ENCODE measurements at regions not wholly inside any gene's neighbourhood (a gene's known extent, or its start where the extent isn't known, plus 50 kb on each side); places are given as distances from the start of the nearest gene placed in this dataset.
"Not testable (repeated sequence)": the region's sequence is repeated elsewhere in the genome, so short reads cannot be mapped to it uniquely, and the experiment has no call there.

GRCh38 chr19:28578208-28578607 is 634.7 kb downstream of the UQCRFS1 start:
- no peaks in the 10 kb centered on the region for H3K9me3 Mint-ChIP-seq
- H3K4me1 Mint-ChIP-seq (ENCODE audit: low read depth), result no peaks in the 10 kb centered on the region
- no peaks in the 10 kb centered on the region for H3K36me3 Mint-ChIP-seq (ENCODE audit: low read depth)
- H3K27ac Mint-ChIP-seq, result no peak overlapping the region
- H3K4me3 Mint-ChIP-seq, result no peak overlapping the region
- H3K27me3 Mint-ChIP-seq (ENCODE audit: low read depth), result no peaks in the 10 kb centered on the region
- no peak for DNase-seq (ENCODE audit: low spot score)

GRCh38 chr19:28577666-28578065 is 635.3 kb downstream of the UQCRFS1 start:
- Mint-ChIP-seq H3K9me3 (no peaks in the 10 kb centered on the region), H3K4me1 (ENCODE audit: low read depth) (no peaks in the 10 kb centered on the region), H3K27me3 (ENCODE audit: low read depth) (no peaks in the 10 kb centered on the region), H3K36me3 (ENCODE audit: low read depth) (no peaks in the 10 kb centered on the region), H3K4me3 (no peak overlapping the region), H3K27ac (no peak overlapping the region)
- no peak for DNase-seq (ENCODE audit: low spot score)

GRCh38 chr19:28577233-28577632 is 635.7 kb downstream of the UQCRFS1 start:
- no peak for DNase-seq (ENCODE audit: low spot score)
- Mint-ChIP-seq H3K27me3 (ENCODE audit: low read depth) (no peaks in the 10 kb centered on the region), H3K36me3 (ENCODE audit: low read depth) (no peaks in the 10 kb centered on the region), H3K9me3 (no peaks in the 10 kb centered on the region), H3K27ac (no peak overlapping the region), H3K4me3 (no peak overlapping the region), H3K4me1 (ENCODE audit: low read depth) (no peaks in the 10 kb centered on the region)

GRCh38 chr19:28575816-28576215 is 637.1 kb downstream of the UQCRFS1 start:
- Mint-ChIP-seq H3K4me3 (no peak overlapping the region), H3K9me3 (no peaks in the 10 kb centered on the region), H3K36me3 (ENCODE audit: low read depth) (no peaks in the 10 kb centered on the region), H3K27ac (no peak overlapping the region), H3K27me3 (ENCODE audit: low read depth) (no peaks in the 10 kb centered on the region), H3K4me1 (ENCODE audit: low read depth) (no peaks in the 10 kb centered on the region)
- DNase-seq (ENCODE audit: low spot score), result no peak

GRCh38 chr19:28575312-28575711 is 637.6 kb downstream of the UQCRFS1 start:
- not testable (repeated sequence) for H3K27ac Mint-ChIP-seq; DNase-seq (ENCODE audit: low spot score); H3K4me1 Mint-ChIP-seq (ENCODE audit: low read depth); H3K9me3 Mint-ChIP-seq; H3K4me3 Mint-ChIP-seq; H3K36me3 Mint-ChIP-seq (ENCODE audit: low read depth); H3K27me3 Mint-ChIP-seq (ENCODE audit: low read depth)

GRCh38 chr19:28574212-28574611 is 638.7 kb downstream of the UQCRFS1 start:
- Mint-ChIP-seq H3K4me3 (no peak overlapping the region), H3K27me3 (ENCODE audit: low read depth) (no peaks in the 10 kb centered on the region), H3K9me3 (no peaks in the 10 kb centered on the region), H3K27ac (no peak overlapping the region), H3K36me3 (ENCODE audit: low read depth) (no peaks in the 10 kb centered on the region), H3K4me1 (ENCODE audit: low read depth) (no peaks in the 10 kb centered on the region)
- DNase-seq (ENCODE audit: low spot score), result no peak

GRCh38 chr19:28569132-28570131 is 643.5 kb downstream of the UQCRFS1 start:
- DNase-seq (ENCODE audit: low spot score), result no peak
- H3K27me3 Mint-ChIP-seq (ENCODE audit: low read depth), result no peaks in the 10 kb centered on the region
- no peaks in the 10 kb centered on the region for H3K36me3 Mint-ChIP-seq (ENCODE audit: low read depth)
- H3K27ac Mint-ChIP-seq, result no peak overlapping the region
- no peaks in the 10 kb centered on the region for H3K4me1 Mint-ChIP-seq (ENCODE audit: low read depth)
- H3K9me3 Mint-ChIP-seq, result no peaks in the 10 kb centered on the region
- H3K4me3 Mint-ChIP-seq, result no peak overlapping the region

GRCh38 chr19:28567834-28568233 is 645.1 kb downstream of the UQCRFS1 start:
- no peaks in the 10 kb centered on the region for H3K4me1 Mint-ChIP-seq (ENCODE audit: low read depth)
- H3K27ac Mint-ChIP-seq, result no peak overlapping the region
- no peaks in the 10 kb centered on the region for H3K27me3 Mint-ChIP-seq (ENCODE audit: low read depth)
- H3K36me3 Mint-ChIP-seq (ENCODE audit: low read depth), result no peaks in the 10 kb centered on the region
- DNase-seq (ENCODE audit: low spot score), result no peak
- no peak overlapping the region for H3K4me3 Mint-ChIP-seq
- no peaks in the 10 kb centered on the region for H3K9me3 Mint-ChIP-seq

GRCh38 chr19:28563964-28564921 is 648.7 kb downstream of the UQCRFS1 start:
- no peak for DNase-seq (ENCODE audit: low spot score)
- H3K9me3 Mint-ChIP-seq, result no peaks in the 10 kb centered on the region
- no peaks in the 10 kb centered on the region for H3K4me1 Mint-ChIP-seq (ENCODE audit: low read depth)
- no peaks in the 10 kb centered on the region for H3K36me3 Mint-ChIP-seq (ENCODE audit: low read depth)
- no peak overlapping the region for H3K27ac Mint-ChIP-seq
- H3K4me3 Mint-ChIP-seq, result no peak overlapping the region
- H3K27me3 Mint-ChIP-seq (ENCODE audit: low read depth), result no peaks in the 10 kb centered on the region

- Mint-ChIP-seq H3K36me3 (ENCODE audit: low read depth) (no peaks in the 10 kb centered on the region), H3K4me1 (ENCODE audit: low read depth) (no peaks in the 10 kb centered on the region), H3K27me3 (ENCODE audit: low read depth) (no peaks in the 10 kb centered on the region), H3K4me3 (no peak overlapping the region), H3K27ac (no peak overlapping the region), H3K9me3 (no peaks in the 10 kb centered on the region)
- DNase-seq (ENCODE audit: low spot score), result no peak
Observed at GRCh38 chr19:28560786-28561185, 652.2 kb downstream of the UQCRFS1 start.

GRCh38 chr19:28558783-28559182 is 654.2 kb downstream of the UQCRFS1 start:
- Mint-ChIP-seq H3K27ac (no peak overlapping the region), H3K36me3 (ENCODE audit: low read depth) (no peaks in the 10 kb centered on the region), H3K4me1 (ENCODE audit: low read depth) (no peaks in the 10 kb centered on the region), H3K27me3 (ENCODE audit: low read depth) (no peaks in the 10 kb centered on the region), H3K9me3 (peaks cover 4% of the 10 kb centered on the region), H3K4me3 (no peak overlapping the region)
- no peak for DNase-seq (ENCODE audit: low spot score)

GRCh38 chr19:28556371-28556770 is 656.6 kb downstream of the UQCRFS1 start:
- Mint-ChIP-seq H3K27ac (no peak overlapping the region), H3K36me3 (ENCODE audit: low read depth) (peaks cover 1% of the 10 kb centered on the region), H3K4me1 (ENCODE audit: low read depth) (peaks cover 5% of the 10 kb centered on the region), H3K4me3 (no peak overlapping the region), H3K9me3 (peaks cover 16% of the 10 kb centered on the region), H3K27me3 (ENCODE audit: low read depth) (no peaks in the 10 kb centered on the region)
- DNase-seq (ENCODE audit: low spot score), result no peak

- H3K4me3 Mint-ChIP-seq, result no peak overlapping the region
- H3K9me3 Mint-ChIP-seq, result peaks cover 16% of the 10 kb centered on the region
- no peak overlapping the region for H3K27ac Mint-ChIP-seq
- DNase-seq (ENCODE audit: low spot score), result no peak
- H3K36me3 Mint-ChIP-seq (ENCODE audit: low read depth), result peaks cover 1% of the 10 kb centered on the region
- peaks cover 5% of the 10 kb centered on the region for H3K4me1 Mint-ChIP-seq (ENCODE audit: low read depth)
- H3K27me3 Mint-ChIP-seq (ENCODE audit: low read depth), result no peaks in the 10 kb centered on the region
Observed at GRCh38 chr19:28555317-28555716, 657.6 kb downstream of the UQCRFS1 start.
